ENCODE measurements at regions not wholly inside any gene's neighbourhood (a gene's known extent, or its start where the extent isn't known, plus 50 kb on each side); places are given as distances from the start of the nearest gene placed in this dataset.

- Histone ChIP-seq H3K4me1 (no peaks in the 10 kb centered on the region), H3K36me3 (no peaks in the 10 kb centered on the region), H3K4me3 (no peak overlapping the region), H3K27me3 (no peaks in the 10 kb centered on the region), H3K9me3 (no peaks in the 10 kb centered on the region), H3K27ac (no peak overlapping the region)
- intact Hi-C loops (cut with DNase I; ENCODE audit: low total_unique reads) (no loop called here), in situ Hi-C loops (cut with MboI; ENCODE audit: low sequenced_read_pairs in 4 of 4) (no loop called here)
- ATAC-seq, result no peak
- TF ChIP-seq, protein P1, sequence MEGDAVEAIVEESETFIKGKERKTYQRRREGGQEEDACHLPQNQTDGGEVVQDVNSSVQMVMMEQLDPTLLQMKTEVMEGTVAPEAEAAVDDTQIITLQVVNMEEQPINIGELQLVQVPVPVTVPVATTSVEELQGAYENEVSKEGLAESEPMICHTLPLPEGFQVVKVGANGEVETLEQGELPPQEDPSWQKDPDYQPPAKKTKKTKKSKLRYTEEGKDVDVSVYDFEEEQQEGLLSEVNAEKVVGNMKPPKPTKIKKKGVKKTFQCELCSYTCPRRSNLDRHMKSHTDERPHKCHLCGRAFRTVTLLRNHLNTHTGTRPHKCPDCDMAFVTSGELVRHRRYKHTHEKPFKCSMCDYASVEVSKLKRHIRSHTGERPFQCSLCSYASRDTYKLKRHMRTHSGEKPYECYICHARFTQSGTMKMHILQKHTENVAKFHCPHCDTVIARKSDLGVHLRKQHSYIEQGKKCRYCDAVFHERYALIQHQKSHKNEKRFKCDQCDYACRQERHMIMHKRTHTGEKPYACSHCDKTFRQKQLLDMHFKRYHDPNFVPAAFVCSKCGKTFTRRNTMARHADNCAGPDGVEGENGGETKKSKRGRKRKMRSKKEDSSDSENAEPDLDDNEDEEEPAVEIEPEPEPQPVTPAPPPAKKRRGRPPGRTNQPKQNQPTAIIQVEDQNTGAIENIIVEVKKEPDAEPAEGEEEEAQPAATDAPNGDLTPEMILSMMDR (IDR thresholded peaks at IDR 0.05 in 4 of 5, conservative IDR thresholded peaks at IDR 0.05 in 1 of 5), result no peak
- no peak for TF ChIP-seq POLR2A (IDR thresholded peaks at IDR 0.05)
- DNase-seq, result no peak
Measured at GRCh38 chr7:79964463-79964862, 170.2 kb upstream of the GNAI1 start.

DNA sequence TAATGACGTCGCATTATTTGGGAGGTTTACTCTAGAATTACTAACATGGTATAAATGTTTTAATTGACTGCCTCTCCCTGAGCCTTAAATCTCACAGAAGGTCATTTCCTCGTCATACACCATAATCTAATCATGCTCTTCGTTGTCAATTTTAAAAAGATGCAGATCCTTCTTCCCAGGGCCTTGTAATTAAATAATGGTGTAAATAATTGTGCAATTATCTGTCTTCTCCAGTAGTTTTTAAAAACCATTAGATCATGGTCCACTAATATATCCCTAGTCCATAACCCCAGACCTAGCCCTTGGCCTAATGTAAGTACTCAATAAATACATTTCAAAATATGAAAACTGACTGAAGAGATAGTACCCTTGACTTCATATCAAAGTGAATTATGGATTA, 181.5 kb upstream of the GNAI1 start:
- no peaks in the 10 kb centered on the region for H3K36me3 ChIP-seq
- H3K27me3 ChIP-seq, result no peaks in the 10 kb centered on the region
- no peaks in the 10 kb centered on the region for H3K4me1 ChIP-seq
- H3K4me3 ChIP-seq, result no peak overlapping the region
- in situ Hi-C loops (cut with MboI; ENCODE audit: low sequenced_read_pairs in 4 of 4), result no loop called here
- DNase-seq (no peak), ATAC-seq (no peak)
- no peaks in the 10 kb centered on the region for H3K9me3 ChIP-seq
- TF ChIP-seq, protein P1 (IDR thresholded peaks at IDR 0.05 in 4 of 5, conservative IDR thresholded peaks at IDR 0.05 in 1 of 5), result no peak
- TF ChIP-seq POLR2A (IDR thresholded peaks at IDR 0.05), result no peak
- intact Hi-C loops (cut with DNase I; ENCODE audit: low total_unique reads), result no loop called here
- H3K27ac ChIP-seq, result no peak overlapping the region

- Histone ChIP-seq H3K36me3 (no peaks in the 10 kb centered on the region), H3K4me3 (no peak overlapping the region), H3K4me1 (no peaks in the 10 kb centered on the region), H3K27me3 (no peaks in the 10 kb centered on the region), H3K9me3 (no peaks in the 10 kb centered on the region), H3K27ac (no peak overlapping the region)
- no peak for DNase-seq
- ATAC-seq, result no peak
- in situ Hi-C loops (cut with MboI; ENCODE audit: low sequenced_read_pairs in 4 of 4) (no loop called here), intact Hi-C loops (cut with DNase I; ENCODE audit: low total_unique reads) (no loop called here)
- no peak for TF ChIP-seq POLR2A (IDR thresholded peaks at IDR 0.05)
Measured at GRCh38 chr7:79952399-79952798, 182.2 kb upstream of the GNAI1 start.

DNA sequence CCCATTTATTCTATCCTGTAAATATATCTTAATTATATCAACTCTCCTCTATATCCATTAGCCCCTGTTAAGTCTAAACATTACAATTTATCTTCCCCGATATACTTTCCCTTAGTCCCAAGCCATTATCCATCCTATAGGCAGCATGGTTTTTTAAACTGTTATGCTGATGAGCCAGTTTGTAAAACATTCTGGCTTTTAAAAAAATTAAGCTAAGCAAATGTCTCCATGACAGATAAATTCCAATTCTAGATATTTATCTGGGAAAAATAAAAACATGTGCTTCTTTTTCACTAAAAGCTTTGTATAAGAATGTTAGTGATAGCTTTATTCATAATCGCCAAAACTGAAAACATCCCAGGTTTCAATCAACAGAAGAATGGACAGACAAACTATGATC, 183.2 kb upstream of the GNAI1 start:
- intact Hi-C loops (cut with DNase I; ENCODE audit: low total_unique reads) (no loop called here), in situ Hi-C loops (cut with MboI; ENCODE audit: low sequenced_read_pairs in 4 of 4) (no loop called here)
- no peaks in the 10 kb centered on the region for H3K4me1 ChIP-seq

GRCh38 chr7:79949778-79950177, 184.9 kb upstream of the GNAI1 start:
- DNase-seq, result no peak
- in situ Hi-C loops (cut with MboI; ENCODE audit: low sequenced_read_pairs in 4 of 4), result no loop called here
- Histone ChIP-seq H3K36me3 (no peaks in the 10 kb centered on the region), H3K27ac (no peak overlapping the region), H3K9me3 (no peaks in the 10 kb centered on the region), H3K4me1 (no peaks in the 10 kb centered on the region), H3K27me3 (no peaks in the 10 kb centered on the region), H3K4me3 (no peak overlapping the region)
- no peak for ATAC-seq
- intact Hi-C loops (cut with DNase I; ENCODE audit: low total_unique reads), result no loop called here
- TF ChIP-seq, protein P1 (IDR thresholded peaks at IDR 0.05 in 4 of 5, conservative IDR thresholded peaks at IDR 0.05 in 1 of 5), result no peak
- TF ChIP-seq POLR2A (IDR thresholded peaks at IDR 0.05), result no peak

More for the DNA sequence above, 183.2 kb upstream of the GNAI1 start:
- H3K4me3 ChIP-seq, result no peak overlapping the region
- ATAC-seq, result no peak
- TF ChIP-seq, protein P1 (IDR thresholded peaks at IDR 0.05 in 4 of 5, conservative IDR thresholded peaks at IDR 0.05 in 1 of 5), result no peak
- TF ChIP-seq POLR2A (IDR thresholded peaks at IDR 0.05), result no peak
- no peaks in the 10 kb centered on the region for H3K36me3 ChIP-seq
- DNase-seq, result no peak
- H3K27me3 ChIP-seq, result no peaks in the 10 kb centered on the region
- H3K27ac ChIP-seq, result no peak overlapping the region
- H3K9me3 ChIP-seq, result no peaks in the 10 kb centered on the region

All from gastrocnemius medialis (tissue), 4 donors.